ENCODE measurements at regions not wholly inside any gene's neighbourhood (a gene's known extent, or its start where the extent isn't known, plus 50 kb on each side); places are given as distances from the start of the nearest gene placed in this dataset.
A peak's percentile ranks its signal among the peaks of the same experiment; 100 is the strongest.

- no peak for DNase-seq
Observed at GRCh38 chr20:7358670-7359069, 581.6 kb downstream of the HAO1 start.

GRCh38 chr20:7359739-7360138 is 580.5 kb downstream of the HAO1 start:
- no peak for DNase-seq

- DNase-seq = no peak
Observed at GRCh38 chr20:7361321-7361720, 578.9 kb downstream of the HAO1 start.

- no peak for DNase-seq
Observed at GRCh38 chr20:7361931-7362330, 578.3 kb downstream of the HAO1 start.

- no peak for DNase-seq
Observed at GRCh38 chr20:7362601-7363000, 577.7 kb downstream of the HAO1 start.

- no peak for DNase-seq
Observed at GRCh38 chr20:7366189-7366588, 574.1 kb downstream of the HAO1 start.

- DNase-seq = no peak
Observed at GRCh38 chr20:7371518-7372163, 568.6 kb downstream of the HAO1 start.

GRCh38 chr20:7375905-7376304 is 564.4 kb downstream of the HAO1 start:
- no peak for DNase-seq

GRCh38 chr20:7378864-7379605 is 561.2 kb downstream of the HAO1 start:
- no peak for DNase-seq

- no peak for DNase-seq
Observed at GRCh38 chr20:7379621-7380220, 560.5 kb downstream of the HAO1 start.

- no peak for DNase-seq
Observed at GRCh38 chr20:7383216-7383615, 557.0 kb downstream of the HAO1 start.

GRCh38 chr20:7387638-7388193 is 552.5 kb downstream of the HAO1 start:
- DNase-seq = peak; percentile 59

GRCh38 chr20:7389216-7389615 is 551.0 kb downstream of the HAO1 start:
- no peak for DNase-seq

GRCh38 chr20:7392542-7393206 is 547.6 kb downstream of the HAO1 start:
- no peak for DNase-seq

- no peak for DNase-seq
Observed at GRCh38 chr20:7399114-7399513, 541.1 kb downstream of the HAO1 start.

- no peak for DNase-seq
Observed at GRCh38 chr20:7399575-7399974, 540.7 kb downstream of the HAO1 start.

- DNase-seq = peak; percentile 1
Observed at GRCh38 chr20:7406671-7407070, 533.6 kb downstream of the HAO1 start.

GRCh38 chr20:7410150-7410549 is 530.1 kb downstream of the HAO1 start:
- DNase-seq = no peak

GRCh38 chr20:7411075-7411474 is 529.2 kb downstream of the HAO1 start:
- DNase-seq = no peak

GRCh38 chr20:7415427-7415826 is 524.8 kb downstream of the HAO1 start:
- DNase-seq = no peak

GRCh38 chr20:7416382-7416781 is 523.9 kb downstream of the HAO1 start:
- no peak for DNase-seq

- DNase-seq = no peak
Observed at GRCh38 chr20:7420345-7420744, 519.9 kb downstream of the HAO1 start.

- peak; percentile 67 for DNase-seq
Observed at GRCh38 chr20:7426890-7427496, 513.3 kb downstream of the HAO1 start.
